ENCODE measurements at regions not wholly inside any gene's neighbourhood (a gene's known extent, or its start where the extent isn't known, plus 50 kb on each side); places are given as distances from the start of the nearest gene placed in this dataset.

- TF ChIP-seq, protein P1, sequence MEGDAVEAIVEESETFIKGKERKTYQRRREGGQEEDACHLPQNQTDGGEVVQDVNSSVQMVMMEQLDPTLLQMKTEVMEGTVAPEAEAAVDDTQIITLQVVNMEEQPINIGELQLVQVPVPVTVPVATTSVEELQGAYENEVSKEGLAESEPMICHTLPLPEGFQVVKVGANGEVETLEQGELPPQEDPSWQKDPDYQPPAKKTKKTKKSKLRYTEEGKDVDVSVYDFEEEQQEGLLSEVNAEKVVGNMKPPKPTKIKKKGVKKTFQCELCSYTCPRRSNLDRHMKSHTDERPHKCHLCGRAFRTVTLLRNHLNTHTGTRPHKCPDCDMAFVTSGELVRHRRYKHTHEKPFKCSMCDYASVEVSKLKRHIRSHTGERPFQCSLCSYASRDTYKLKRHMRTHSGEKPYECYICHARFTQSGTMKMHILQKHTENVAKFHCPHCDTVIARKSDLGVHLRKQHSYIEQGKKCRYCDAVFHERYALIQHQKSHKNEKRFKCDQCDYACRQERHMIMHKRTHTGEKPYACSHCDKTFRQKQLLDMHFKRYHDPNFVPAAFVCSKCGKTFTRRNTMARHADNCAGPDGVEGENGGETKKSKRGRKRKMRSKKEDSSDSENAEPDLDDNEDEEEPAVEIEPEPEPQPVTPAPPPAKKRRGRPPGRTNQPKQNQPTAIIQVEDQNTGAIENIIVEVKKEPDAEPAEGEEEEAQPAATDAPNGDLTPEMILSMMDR (tag by site-specific recombination; IDR thresholded peaks at IDR 0.05): no peak
- TF ChIP-seq ZNF426 (tag by site-specific recombination; IDR thresholded peaks at IDR 0.05) (no peak), YY1 (tag by site-specific recombination; IDR thresholded peaks at IDR 0.05) (no peak), SP7 (tag by site-specific recombination; IDR thresholded peaks at IDR 0.05) (no peak), ZNF16 (tag by site-specific recombination; IDR thresholded peaks at IDR 0.05; ENCODE audit: low read depth) (no peak), ZNF510 (tag by site-specific recombination; IDR thresholded peaks at IDR 0.05; ENCODE audit: insufficient replicate concordance) (no peak), MYNN (tag by site-specific recombination; IDR thresholded peaks at IDR 0.05; ENCODE audit: borderline replicate concordance) (no peak), KLF16 (tag by site-specific recombination; IDR thresholded peaks at IDR 0.05) (no peak), ZSCAN16 (tag by site-specific recombination; IDR thresholded peaks at IDR 0.05) (no peak), ZNF23 (tag by site-specific recombination; IDR thresholded peaks at IDR 0.05; ENCODE audit: borderline replicate concordance) (no peak), ZFHX2 (tag by site-specific recombination; conservative IDR thresholded peaks at IDR 0.05) (no peak), ZNF530 (tag by site-specific recombination; IDR thresholded peaks at IDR 0.05; ENCODE audit: low read depth) (no peak)
- TF ChIP-seq, protein P2, sequence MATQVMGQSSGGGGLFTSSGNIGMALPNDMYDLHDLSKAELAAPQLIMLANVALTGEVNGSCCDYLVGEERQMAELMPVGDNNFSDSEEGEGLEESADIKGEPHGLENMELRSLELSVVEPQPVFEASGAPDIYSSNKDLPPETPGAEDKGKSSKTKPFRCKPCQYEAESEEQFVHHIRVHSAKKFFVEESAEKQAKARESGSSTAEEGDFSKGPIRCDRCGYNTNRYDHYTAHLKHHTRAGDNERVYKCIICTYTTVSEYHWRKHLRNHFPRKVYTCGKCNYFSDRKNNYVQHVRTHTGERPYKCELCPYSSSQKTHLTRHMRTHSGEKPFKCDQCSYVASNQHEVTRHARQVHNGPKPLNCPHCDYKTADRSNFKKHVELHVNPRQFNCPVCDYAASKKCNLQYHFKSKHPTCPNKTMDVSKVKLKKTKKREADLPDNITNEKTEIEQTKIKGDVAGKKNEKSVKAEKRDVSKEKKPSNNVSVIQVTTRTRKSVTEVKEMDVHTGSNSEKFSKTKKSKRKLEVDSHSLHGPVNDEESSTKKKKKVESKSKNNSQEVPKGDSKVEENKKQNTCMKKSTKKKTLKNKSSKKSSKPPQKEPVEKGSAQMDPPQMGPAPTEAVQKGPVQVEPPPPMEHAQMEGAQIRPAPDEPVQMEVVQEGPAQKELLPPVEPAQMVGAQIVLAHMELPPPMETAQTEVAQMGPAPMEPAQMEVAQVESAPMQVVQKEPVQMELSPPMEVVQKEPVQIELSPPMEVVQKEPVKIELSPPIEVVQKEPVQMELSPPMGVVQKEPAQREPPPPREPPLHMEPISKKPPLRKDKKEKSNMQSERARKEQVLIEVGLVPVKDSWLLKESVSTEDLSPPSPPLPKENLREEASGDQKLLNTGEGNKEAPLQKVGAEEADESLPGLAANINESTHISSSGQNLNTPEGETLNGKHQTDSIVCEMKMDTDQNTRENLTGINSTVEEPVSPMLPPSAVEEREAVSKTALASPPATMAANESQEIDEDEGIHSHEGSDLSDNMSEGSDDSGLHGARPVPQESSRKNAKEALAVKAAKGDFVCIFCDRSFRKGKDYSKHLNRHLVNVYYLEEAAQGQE (tag by site-specific recombination; IDR thresholded peaks at IDR 0.05): no peak
Observed at GRCh38 chr18:67305466-67305865, 211.1 kb downstream of the DSEL start.
